OCI-LY3 (cell line): ENCODE measurements at regions not wholly inside any gene's neighbourhood (a gene's known extent, or its start where the extent isn't known, plus 50 kb on each side); places are given as distances from the start of the nearest gene placed in this dataset.

Source experiments
- EZH2phosphoT487 ChIP-seq: fragments of 200-600 bp; shearing (Covaris generic); IDR thresholded peaks from 2 replicates; pipeline ENCODE4 v1.6.1; 2018; ENCODE audit warnings: antibody characterized with exemption, mixed run types, low read depth
- TF ChIP-seq, protein P1 (sequence below): fragments of 200-600, 300-600 bp; sonication (generic); IDR thresholded peaks from 2 replicates; pipeline ENCODE4 v1.5.1; 2014; ENCODE audit warnings: antibody characterized with exemption, low read length, low read depth

DNA sequence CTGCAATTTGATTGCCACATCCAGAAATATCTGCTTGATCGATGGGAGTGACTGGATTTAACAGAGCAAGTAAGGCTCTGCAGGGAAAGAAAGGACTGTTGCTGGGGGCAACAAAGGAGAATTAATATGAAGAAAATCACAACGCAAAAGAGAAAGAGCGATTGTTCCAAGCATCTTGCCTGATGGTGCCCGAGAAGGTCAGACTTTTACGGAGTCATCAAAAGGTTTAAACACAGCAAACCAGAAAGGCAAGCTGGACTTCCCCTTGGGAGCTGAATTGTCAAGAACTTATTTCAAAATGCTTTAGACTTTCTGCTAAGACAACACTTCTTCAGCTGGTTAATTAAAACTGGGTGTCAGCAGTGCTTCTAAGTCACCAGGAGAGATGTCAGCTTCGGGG lies 791.5 kb downstream of the MED13L start:
- TF ChIP-seq, protein P1, sequence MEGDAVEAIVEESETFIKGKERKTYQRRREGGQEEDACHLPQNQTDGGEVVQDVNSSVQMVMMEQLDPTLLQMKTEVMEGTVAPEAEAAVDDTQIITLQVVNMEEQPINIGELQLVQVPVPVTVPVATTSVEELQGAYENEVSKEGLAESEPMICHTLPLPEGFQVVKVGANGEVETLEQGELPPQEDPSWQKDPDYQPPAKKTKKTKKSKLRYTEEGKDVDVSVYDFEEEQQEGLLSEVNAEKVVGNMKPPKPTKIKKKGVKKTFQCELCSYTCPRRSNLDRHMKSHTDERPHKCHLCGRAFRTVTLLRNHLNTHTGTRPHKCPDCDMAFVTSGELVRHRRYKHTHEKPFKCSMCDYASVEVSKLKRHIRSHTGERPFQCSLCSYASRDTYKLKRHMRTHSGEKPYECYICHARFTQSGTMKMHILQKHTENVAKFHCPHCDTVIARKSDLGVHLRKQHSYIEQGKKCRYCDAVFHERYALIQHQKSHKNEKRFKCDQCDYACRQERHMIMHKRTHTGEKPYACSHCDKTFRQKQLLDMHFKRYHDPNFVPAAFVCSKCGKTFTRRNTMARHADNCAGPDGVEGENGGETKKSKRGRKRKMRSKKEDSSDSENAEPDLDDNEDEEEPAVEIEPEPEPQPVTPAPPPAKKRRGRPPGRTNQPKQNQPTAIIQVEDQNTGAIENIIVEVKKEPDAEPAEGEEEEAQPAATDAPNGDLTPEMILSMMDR = no peak
- no peak for TF ChIP-seq EZH2phosphoT487
